ENCODE measurements at regions not wholly inside any gene's neighbourhood (a gene's known extent, or its start where the extent isn't known, plus 50 kb on each side); places are given as distances from the start of the nearest gene placed in this dataset.
"Not testable (repeated sequence)": the region's sequence is repeated elsewhere in the genome, so short reads cannot be mapped to it uniquely, and the experiment has no call there.

- Histone ChIP-seq H3K4me1 (ENCODE audit: control insufficient read depth, insufficient read depth, low read length, poor library complexity, severe bottlenecking) (no peaks in the 10 kb centered on the region), H3K27me3 (replicated peaks; ENCODE audit: control insufficient read depth, insufficient read depth, low read length, poor library complexity, severe bottlenecking) (no peaks in the 10 kb centered on the region), H3K36me3 (ENCODE audit: control insufficient read depth, insufficient read depth, low read length) (no peaks in the 10 kb centered on the region), H3K9me3 (ENCODE audit: control insufficient read depth, low read length) (no peaks in the 10 kb centered on the region), H3K4me3 (ENCODE audit: insufficient read depth, low read depth, low read length, poor library complexity, severe bottlenecking) (no peak overlapping the region), H3K27ac (ENCODE audit: insufficient read depth, low read length, poor library complexity, severe bottlenecking) (no peak overlapping the region)
- DNase-seq = no peak
Measured at GRCh38 chr6:20263059-20263458, 50.8 kb upstream of the MBOAT1 start.

- Histone ChIP-seq H3K9me3 (ENCODE audit: control insufficient read depth, low read length) (no peaks in the 10 kb centered on the region), H3K4me1 (ENCODE audit: control insufficient read depth, insufficient read depth, low read length, poor library complexity, severe bottlenecking) (no peaks in the 10 kb centered on the region), H3K27ac (ENCODE audit: insufficient read depth, low read length, poor library complexity, severe bottlenecking) (no peak overlapping the region), H3K27me3 (replicated peaks; ENCODE audit: control insufficient read depth, insufficient read depth, low read length, poor library complexity, severe bottlenecking) (no peaks in the 10 kb centered on the region), H3K36me3 (ENCODE audit: control insufficient read depth, insufficient read depth, low read length) (no peaks in the 10 kb centered on the region), H3K4me3 (ENCODE audit: insufficient read depth, low read depth, low read length, poor library complexity, severe bottlenecking) (no peak overlapping the region)
- DNase-seq = no peak
Measured at GRCh38 chr6:20265842-20266241, 53.6 kb upstream of the MBOAT1 start.

GRCh38 chr6:20266851-20267608 is 54.8 kb upstream of the MBOAT1 start:
- DNase-seq = no peak
- Histone ChIP-seq H3K36me3 (ENCODE audit: control insufficient read depth, insufficient read depth, low read length) (no peaks in the 10 kb centered on the region), H3K27me3 (replicated peaks; ENCODE audit: control insufficient read depth, insufficient read depth, low read length, poor library complexity, severe bottlenecking) (no peaks in the 10 kb centered on the region), H3K4me3 (ENCODE audit: insufficient read depth, low read depth, low read length, poor library complexity, severe bottlenecking) (no peak overlapping the region), H3K27ac (ENCODE audit: insufficient read depth, low read length, poor library complexity, severe bottlenecking) (no peak overlapping the region), H3K4me1 (ENCODE audit: control insufficient read depth, insufficient read depth, low read length, poor library complexity, severe bottlenecking) (no peaks in the 10 kb centered on the region), H3K9me3 (ENCODE audit: control insufficient read depth, low read length) (no peaks in the 10 kb centered on the region)

- no peaks in the 10 kb centered on the region for H3K9me3 ChIP-seq (ENCODE audit: control insufficient read depth, low read length)
- H3K4me1 ChIP-seq (ENCODE audit: control insufficient read depth, insufficient read depth, low read length, poor library complexity, severe bottlenecking) = no peaks in the 10 kb centered on the region
- H3K27ac ChIP-seq (ENCODE audit: insufficient read depth, low read length, poor library complexity, severe bottlenecking) = no peak overlapping the region
- H3K4me3 ChIP-seq (ENCODE audit: insufficient read depth, low read depth, low read length, poor library complexity, severe bottlenecking) = no peak overlapping the region
- no peaks in the 10 kb centered on the region for H3K36me3 ChIP-seq (ENCODE audit: control insufficient read depth, insufficient read depth, low read length)
- DNase-seq = no peak
- no peaks in the 10 kb centered on the region for H3K27me3 ChIP-seq (replicated peaks; ENCODE audit: control insufficient read depth, insufficient read depth, low read length, poor library complexity, severe bottlenecking)
Measured at GRCh38 chr6:20269181-20269580, 56.9 kb upstream of the MBOAT1 start.

- no peak overlapping the region for H3K27ac ChIP-seq (ENCODE audit: insufficient read depth, low read length, poor library complexity, severe bottlenecking)
- no peak overlapping the region for H3K4me3 ChIP-seq (ENCODE audit: insufficient read depth, low read depth, low read length, poor library complexity, severe bottlenecking)
- DNase-seq = no peak
- H3K36me3 ChIP-seq (ENCODE audit: control insufficient read depth, insufficient read depth, low read length) = no peaks in the 10 kb centered on the region
- no peaks in the 10 kb centered on the region for H3K9me3 ChIP-seq (ENCODE audit: control insufficient read depth, low read length)
- no peaks in the 10 kb centered on the region for H3K4me1 ChIP-seq (ENCODE audit: control insufficient read depth, insufficient read depth, low read length, poor library complexity, severe bottlenecking)
- no peaks in the 10 kb centered on the region for H3K27me3 ChIP-seq (replicated peaks; ENCODE audit: control insufficient read depth, insufficient read depth, low read length, poor library complexity, severe bottlenecking)
Measured at GRCh38 chr6:20271818-20272217, 59.5 kb upstream of the MBOAT1 start.

- H3K9me3 ChIP-seq (ENCODE audit: control insufficient read depth, low read length) = no peaks in the 10 kb centered on the region
- H3K4me1 ChIP-seq (ENCODE audit: control insufficient read depth, insufficient read depth, low read length, poor library complexity, severe bottlenecking) = no peaks in the 10 kb centered on the region
- DNase-seq = no peak
- no peak overlapping the region for H3K27ac ChIP-seq (ENCODE audit: insufficient read depth, low read length, poor library complexity, severe bottlenecking)
- H3K36me3 ChIP-seq (ENCODE audit: control insufficient read depth, insufficient read depth, low read length) = no peaks in the 10 kb centered on the region
- no peak overlapping the region for H3K4me3 ChIP-seq (ENCODE audit: insufficient read depth, low read depth, low read length, poor library complexity, severe bottlenecking)
- no peaks in the 10 kb centered on the region for H3K27me3 ChIP-seq (replicated peaks; ENCODE audit: control insufficient read depth, insufficient read depth, low read length, poor library complexity, severe bottlenecking)
Measured at GRCh38 chr6:20274137-20274536, 61.9 kb upstream of the MBOAT1 start.

GRCh38 chr6:20275837-20276236 is 63.6 kb upstream of the MBOAT1 start:
- H3K27me3 ChIP-seq (replicated peaks; ENCODE audit: control insufficient read depth, insufficient read depth, low read length, poor library complexity, severe bottlenecking); H3K4me1 ChIP-seq (ENCODE audit: control insufficient read depth, insufficient read depth, low read length, poor library complexity, severe bottlenecking); H3K4me3 ChIP-seq (ENCODE audit: insufficient read depth, low read depth, low read length, poor library complexity, severe bottlenecking); DNase-seq; H3K9me3 ChIP-seq (ENCODE audit: control insufficient read depth, low read length); H3K36me3 ChIP-seq (ENCODE audit: control insufficient read depth, insufficient read depth, low read length); H3K27ac ChIP-seq (ENCODE audit: insufficient read depth, low read length, poor library complexity, severe bottlenecking): not testable (repeated sequence)

GRCh38 chr6:20277724-20278123 is 65.5 kb upstream of the MBOAT1 start:
- not testable (repeated sequence) for H3K36me3 ChIP-seq (ENCODE audit: control insufficient read depth, insufficient read depth, low read length); H3K27ac ChIP-seq (ENCODE audit: insufficient read depth, low read length, poor library complexity, severe bottlenecking); H3K27me3 ChIP-seq (replicated peaks; ENCODE audit: control insufficient read depth, insufficient read depth, low read length, poor library complexity, severe bottlenecking); H3K4me1 ChIP-seq (ENCODE audit: control insufficient read depth, insufficient read depth, low read length, poor library complexity, severe bottlenecking); H3K9me3 ChIP-seq (ENCODE audit: control insufficient read depth, low read length); H3K4me3 ChIP-seq (ENCODE audit: insufficient read depth, low read depth, low read length, poor library complexity, severe bottlenecking); DNase-seq

GRCh38 chr6:20279051-20279450 is 66.8 kb upstream of the MBOAT1 start:
- DNase-seq = no peak
- Histone ChIP-seq H3K27me3 (replicated peaks; ENCODE audit: control insufficient read depth, insufficient read depth, low read length, poor library complexity, severe bottlenecking) (no peaks in the 10 kb centered on the region), H3K4me1 (ENCODE audit: control insufficient read depth, insufficient read depth, low read length, poor library complexity, severe bottlenecking) (no peaks in the 10 kb centered on the region), H3K36me3 (ENCODE audit: control insufficient read depth, insufficient read depth, low read length) (no peaks in the 10 kb centered on the region), H3K4me3 (ENCODE audit: insufficient read depth, low read depth, low read length, poor library complexity, severe bottlenecking) (no peak overlapping the region), H3K27ac (ENCODE audit: insufficient read depth, low read length, poor library complexity, severe bottlenecking) (no peak overlapping the region), H3K9me3 (ENCODE audit: control insufficient read depth, low read length) (no peaks in the 10 kb centered on the region)

GRCh38 chr6:20279608-20280287 is 67.5 kb upstream of the MBOAT1 start:
- Histone ChIP-seq H3K27me3 (replicated peaks; ENCODE audit: control insufficient read depth, insufficient read depth, low read length, poor library complexity, severe bottlenecking) (no peaks in the 10 kb centered on the region), H3K4me1 (ENCODE audit: control insufficient read depth, insufficient read depth, low read length, poor library complexity, severe bottlenecking) (no peaks in the 10 kb centered on the region), H3K9me3 (ENCODE audit: control insufficient read depth, low read length) (no peaks in the 10 kb centered on the region), H3K27ac (ENCODE audit: insufficient read depth, low read length, poor library complexity, severe bottlenecking) (no peak overlapping the region), H3K36me3 (ENCODE audit: control insufficient read depth, insufficient read depth, low read length) (no peaks in the 10 kb centered on the region), H3K4me3 (ENCODE audit: insufficient read depth, low read depth, low read length, poor library complexity, severe bottlenecking) (no peak overlapping the region)
- no peak for DNase-seq
